ENCODE measurements at regions not wholly inside any gene's neighbourhood (a gene's known extent, or its start where the extent isn't known, plus 50 kb on each side); places are given as distances from the start of the nearest gene placed in this dataset.

- Histone ChIP-seq H3K9me3 (peaks cover 0 to 11% of the 10 kb centered on the region in 2 donors), H3K27ac (no peak overlapping the region), H3K36me3 (no peaks in the 10 kb centered on the region), H3K4me1 (no peaks in the 10 kb centered on the region), H3K4me3 (no peak overlapping the region), H3K27me3 (no peaks in the 10 kb centered on the region)
- intact Hi-C loops (cut with DNase I): no loop called here
- DNase-seq: no peak
- no peak for TF ChIP-seq CTCF (IDR thresholded peaks at IDR 0.05)
- no peak for ATAC-seq
Observed at GRCh38 chr11:94671553-94672366, 96.4 kb upstream of the AMOTL1 start.

- no peak for DNase-seq
- Histone ChIP-seq H3K4me1 (no peaks in the 10 kb centered on the region), H3K27ac (no peak overlapping the region), H3K27me3 (no peaks in the 10 kb centered on the region), H3K9me3 (peaks cover 0 to 11% of the 10 kb centered on the region in 2 donors), H3K36me3 (no peaks in the 10 kb centered on the region), H3K4me3 (no peak overlapping the region)
- intact Hi-C loops (cut with DNase I): no loop called here
- TF ChIP-seq CTCF (IDR thresholded peaks at IDR 0.05): no peak
- ATAC-seq: no peak
Observed at GRCh38 chr11:94672636-94673035, 95.5 kb upstream of the AMOTL1 start.

GRCh38 chr11:94673386-94673785 is 94.8 kb upstream of the AMOTL1 start:
- DNase-seq (no peak), ATAC-seq (no peak)
- Histone ChIP-seq H3K4me1 (no peaks in the 10 kb centered on the region), H3K9me3 (peaks cover 0 to 11% of the 10 kb centered on the region in 2 donors), H3K27ac (no peak overlapping the region), H3K27me3 (no peaks in the 10 kb centered on the region), H3K4me3 (no peak overlapping the region), H3K36me3 (no peaks in the 10 kb centered on the region)
- intact Hi-C loops (cut with DNase I): no loop called here
- TF ChIP-seq CTCF (IDR thresholded peaks at IDR 0.05): no peak

- H3K27me3 ChIP-seq: no peaks in the 10 kb centered on the region
- no peak overlapping the region for H3K4me3 ChIP-seq
- H3K36me3 ChIP-seq: no peaks in the 10 kb centered on the region
- no peak for TF ChIP-seq CTCF (IDR thresholded peaks at IDR 0.05)
- H3K4me1 ChIP-seq: no peaks in the 10 kb centered on the region
- peaks cover 0 to 11% of the 10 kb centered on the region in 2 donors for H3K9me3 ChIP-seq
- intact Hi-C loops (cut with DNase I): no loop called here
- no peak for ATAC-seq
- no peak overlapping the region for H3K27ac ChIP-seq
- DNase-seq: no peak
Observed at GRCh38 chr11:94673951-94674491, 94.1 kb upstream of the AMOTL1 start.

GRCh38 chr11:94675239-94675638 is 92.9 kb upstream of the AMOTL1 start:
- no peak for DNase-seq
- Histone ChIP-seq H3K4me1 (no peaks in the 10 kb centered on the region), H3K36me3 (no peaks in the 10 kb centered on the region), H3K9me3 (peaks cover 0 to 11% of the 10 kb centered on the region in 2 donors), H3K27ac (no peak overlapping the region), H3K4me3 (no peak overlapping the region), H3K27me3 (no peaks in the 10 kb centered on the region)
- no peak for TF ChIP-seq CTCF (IDR thresholded peaks at IDR 0.05)
- intact Hi-C loops (cut with DNase I): no loop called here
- no peak for ATAC-seq
